Spleen (tissue), 7 donors: ENCODE measurements at regions not wholly inside any gene's neighbourhood (a gene's known extent, or its start where the extent isn't known, plus 50 kb on each side); places are given as distances from the start of the nearest gene placed in this dataset.

Experiments used
- CTCF ChIP-seq, 11 experiments: fragments of 200-600 bp in 7 of 11; fragments of 450-650 bp in 4 of 11; sonication (generic) in 4 of 11; IDR thresholded peaks in 8 of 11; conservative IDR thresholded peaks in 3 of 11; 1 replicate in 7 of 11; 2 replicates in 4 of 11; pipeline versions ENCODE4 v1.4.0 to v1.8.0; 2016 to 2021; ENCODE audit warnings: antibody characterized with exemption in 11 of 11, inconsistent platforms in 4 of 11, mild to moderate bottlenecking in 1 of 11
- POLR2A ChIP-seq, 3 donors: fragments of 450-650 bp; IDR thresholded peaks; one replicate each; pipeline ENCODE4 v1.5.1; 2017; ENCODE audit warnings: antibody characterized with exemption in 3 of 3, mild to moderate bottlenecking in 1 of 3
- donor health status: DM: no; HTN: no; CAD: no; lungs with moderate emphysema.
- donor health status: DM: no; HTN: no; CAD: no.
- donor health status: DM: no; HTN: no; CAD: no.

- no peak for TF ChIP-seq CTCF (IDR thresholded peaks at IDR 0.05 in 8 of 11, conservative IDR thresholded peaks at IDR 0.05 in 3 of 11)
- no peak for TF ChIP-seq POLR2A (IDR thresholded peaks at IDR 0.05)
These were observed 544.9 kb upstream of the CBLB start for GRCh38 chr3:106413683-106414082.
